GM18868 (cell line): ENCODE measurements at regions not wholly inside any gene's neighbourhood (a gene's known extent, or its start where the extent isn't known, plus 50 kb on each side); places are given as distances from the start of the nearest gene placed in this dataset.
"Not testable (repeated sequence)": the region's sequence is repeated elsewhere in the genome, so short reads cannot be mapped to it uniquely, and the experiment has no call there.

Experiments used
- ATAC-seq: cut with Tn5 transposase; IDR thresholded peaks from one replicate; pipeline ENCODE4 v1.9.1; 2021; ENCODE audit warnings: mild to moderate bottlenecking, moderate library complexity; ENCODE audit not compliant: unreplicated experiment

GRCh38 chr5:9761706-9762105 is 131.6 kb upstream of the TAS2R1 start:
- ATAC-seq, result no peak

- ATAC-seq, result not testable (repeated sequence)
Measured at GRCh38 chr5:9752670-9753069, 122.5 kb upstream of the TAS2R1 start.

GRCh38 chr5:9743507-9743906 is 113.4 kb upstream of the TAS2R1 start:
- ATAC-seq, result no peak

DNA sequence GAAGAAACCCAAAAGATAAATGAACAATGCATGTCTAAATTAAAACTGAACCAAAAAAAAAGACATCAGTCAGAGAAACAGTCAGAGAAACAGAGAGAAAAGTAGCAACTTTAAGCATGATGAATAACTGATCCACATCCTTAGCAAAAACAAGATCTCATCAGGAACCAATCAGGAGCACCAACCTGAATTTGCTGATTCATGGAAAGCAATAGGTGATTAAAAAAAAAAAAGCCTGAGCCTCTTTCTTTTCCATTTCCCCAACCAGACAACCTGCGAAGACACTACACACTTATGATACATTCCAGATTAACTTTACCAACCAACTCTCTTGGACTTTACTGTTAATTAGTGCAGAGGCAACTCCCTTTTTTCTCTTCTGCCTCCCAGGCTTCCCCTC is 112.7 kb upstream of the TAS2R1 start:
- ATAC-seq, result no peak

DNA sequence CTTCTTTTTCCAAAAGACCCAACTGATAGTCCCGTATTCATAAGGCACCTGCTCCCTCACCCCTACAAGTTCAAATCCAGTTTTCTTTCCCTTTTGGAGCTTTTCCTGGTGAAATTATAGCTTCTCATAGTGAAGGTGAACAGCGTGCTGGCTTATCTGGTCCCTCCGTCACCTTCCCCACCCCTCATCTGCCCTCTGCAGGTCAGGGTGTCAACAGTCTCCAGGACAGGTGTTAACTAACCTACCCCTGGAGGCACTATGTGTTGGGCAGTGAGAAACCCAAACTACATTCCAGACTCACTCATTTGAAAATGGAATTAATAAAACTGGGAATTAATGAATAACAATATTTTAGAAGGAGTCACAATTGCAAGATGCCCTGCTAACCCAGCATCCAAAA is 109.0 kb upstream of the TAS2R1 start:
- no peak for ATAC-seq

GRCh38 chr5:9737265-9737664 is 107.1 kb upstream of the TAS2R1 start:
- ATAC-seq, result no peak

DNA sequence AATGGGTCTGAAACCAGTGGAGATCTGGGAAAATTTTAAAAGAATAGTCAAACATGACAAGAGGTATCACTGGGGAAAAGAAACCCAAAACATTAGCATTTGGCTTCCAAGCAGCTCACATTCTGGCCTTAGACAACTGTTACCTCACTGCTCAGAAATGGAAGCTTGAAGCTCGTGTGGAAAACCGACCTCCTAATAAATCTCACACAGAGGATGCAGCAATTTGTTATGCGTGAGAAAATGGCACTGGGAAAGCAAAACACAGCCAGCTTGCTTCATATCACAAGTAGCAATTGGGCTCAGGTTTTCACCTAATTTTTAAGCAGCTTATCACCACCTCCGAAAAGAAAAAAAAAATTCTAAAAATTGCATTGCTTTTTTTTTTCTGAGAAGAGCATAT is 103.3 kb upstream of the TAS2R1 start:
- ATAC-seq, result no peak

GRCh38 chr5:9731159-9731558 is 101.0 kb upstream of the TAS2R1 start:
- no peak for ATAC-seq

GRCh38 chr5:9728261-9728660 is 98.1 kb upstream of the TAS2R1 start:
- ATAC-seq, result no peak

DNA sequence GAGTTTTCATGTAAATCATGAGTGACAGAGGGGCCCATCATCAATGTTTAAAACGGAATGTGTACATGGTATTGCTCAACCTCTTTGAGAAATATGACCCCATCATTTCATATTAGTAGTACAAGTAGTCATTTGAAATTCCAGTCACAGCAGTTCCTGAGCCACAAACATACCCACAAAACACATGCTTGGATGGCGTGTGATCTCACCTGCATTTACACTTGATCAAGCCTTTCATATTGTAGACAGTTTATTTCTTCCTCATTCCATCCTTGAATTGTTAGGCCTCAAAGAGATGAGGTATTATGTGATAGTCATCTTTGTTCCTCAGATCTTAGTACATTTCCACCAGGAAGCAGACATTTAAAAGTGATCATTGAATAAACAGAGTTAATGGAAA is 96.8 kb upstream of the TAS2R1 start:
- no peak for ATAC-seq

- not testable (repeated sequence) for ATAC-seq
Measured at GRCh38 chr5:9725265-9725664, 95.1 kb upstream of the TAS2R1 start.

DNA sequence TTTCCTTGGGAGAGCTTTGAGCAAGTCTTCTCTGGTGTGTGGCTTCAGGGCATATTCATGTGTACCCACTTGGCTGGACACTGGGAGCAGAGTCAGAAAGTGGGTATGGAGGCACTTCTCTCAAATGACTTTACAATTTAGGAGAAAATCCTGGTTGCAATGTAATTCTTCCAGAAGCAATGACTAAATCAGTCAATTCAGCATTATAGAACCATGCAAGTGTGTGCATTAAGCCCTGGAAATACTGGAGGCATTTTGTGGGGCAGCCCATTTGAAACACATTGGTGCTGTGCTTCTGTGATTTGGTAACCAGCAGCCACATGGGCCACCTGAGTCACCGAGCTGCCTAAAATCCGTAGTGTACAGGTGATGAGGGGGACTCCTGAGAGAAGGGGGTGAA is 94.6 kb upstream of the TAS2R1 start:
- ATAC-seq, result no peak

GRCh38 chr5:9722601-9723180 is 92.5 kb upstream of the TAS2R1 start:
- no peak for ATAC-seq

GRCh38 chr5:9721161-9721560 is 91.0 kb upstream of the TAS2R1 start:
- ATAC-seq, result no peak

- ATAC-seq, result no peak
Measured at GRCh38 chr5:9720361-9720760, 90.2 kb upstream of the TAS2R1 start.

DNA sequence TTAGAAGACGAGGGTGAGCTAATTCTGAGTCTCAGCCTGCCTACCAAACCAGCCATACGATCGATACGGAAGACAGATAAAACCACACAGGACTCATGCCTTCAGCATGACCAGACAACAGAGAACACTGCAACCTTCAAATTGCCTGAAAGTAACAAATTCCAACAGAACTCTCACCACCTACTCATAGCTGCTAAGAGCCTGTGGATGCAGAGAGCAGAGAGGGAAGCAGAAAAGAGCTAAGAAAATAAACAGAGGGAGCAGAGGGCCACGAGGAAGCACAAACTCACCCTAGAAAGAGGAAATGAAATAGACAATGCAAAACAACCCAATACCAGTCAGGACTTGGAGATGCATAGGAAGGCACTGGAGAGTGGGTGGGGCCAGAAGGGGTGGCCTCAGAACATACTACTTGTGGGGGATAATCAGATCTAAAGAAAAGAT is 86.7 kb upstream of the TAS2R1 start:
- peak; percentile 93 for ATAC-seq

DNA sequence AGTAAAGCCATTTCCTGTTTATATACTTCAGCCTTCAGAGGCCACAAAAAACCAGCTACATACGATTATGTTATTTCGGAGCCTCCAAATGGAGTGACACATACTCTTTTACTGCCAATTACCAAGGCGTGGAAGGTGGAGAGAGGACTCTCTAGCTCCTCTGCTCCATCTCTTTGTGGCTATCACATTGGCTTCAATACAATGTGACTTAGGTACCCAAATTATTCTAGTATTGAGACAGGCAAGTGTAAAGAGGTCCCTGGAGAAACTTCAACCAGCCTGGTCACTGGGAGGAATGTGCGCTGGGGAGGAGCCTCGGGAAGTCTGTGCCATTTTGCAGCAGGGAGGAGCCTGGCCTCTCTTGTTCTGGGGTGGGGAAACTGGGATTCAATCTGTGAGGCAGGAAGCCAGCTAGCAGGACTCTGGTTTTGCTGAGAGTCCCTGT is 85.8 kb upstream of the TAS2R1 start:
- ATAC-seq, result no peak

DNA sequence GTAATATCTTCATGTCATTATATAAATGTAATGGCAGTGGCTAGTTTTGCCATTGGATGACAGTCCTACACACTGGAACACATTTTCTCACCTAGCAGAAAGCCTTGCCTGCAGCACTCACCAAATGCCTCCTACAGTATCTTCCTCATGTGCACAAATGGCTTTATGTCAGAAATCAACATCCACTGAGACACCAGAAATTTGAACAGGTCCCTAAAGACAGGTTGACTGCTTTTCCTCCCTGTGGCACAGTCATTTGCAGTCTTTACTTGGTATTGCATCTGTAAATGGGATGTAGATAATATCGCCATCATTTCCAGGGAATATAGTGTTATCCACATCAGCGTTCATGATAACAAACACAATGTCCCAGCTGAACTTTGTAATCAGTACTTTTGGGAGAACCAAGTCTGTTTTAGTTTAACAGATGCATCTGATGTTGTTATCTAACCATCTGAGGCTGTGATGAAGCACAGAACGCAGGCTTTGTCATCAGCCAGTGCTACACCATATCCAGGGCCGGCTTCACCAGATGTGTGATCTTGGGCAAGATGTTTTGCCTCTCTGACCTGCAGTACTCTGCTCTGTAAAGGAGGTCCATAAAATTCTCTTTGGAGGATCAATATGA is 83.9 kb upstream of the TAS2R1 start:
- ATAC-seq, result no peak

GRCh38 chr5:9713356-9713755 is 83.2 kb upstream of the TAS2R1 start:
- ATAC-seq, result no peak

GRCh38 chr5:9712911-9713310 is 82.8 kb upstream of the TAS2R1 start:
- no peak for ATAC-seq

DNA sequence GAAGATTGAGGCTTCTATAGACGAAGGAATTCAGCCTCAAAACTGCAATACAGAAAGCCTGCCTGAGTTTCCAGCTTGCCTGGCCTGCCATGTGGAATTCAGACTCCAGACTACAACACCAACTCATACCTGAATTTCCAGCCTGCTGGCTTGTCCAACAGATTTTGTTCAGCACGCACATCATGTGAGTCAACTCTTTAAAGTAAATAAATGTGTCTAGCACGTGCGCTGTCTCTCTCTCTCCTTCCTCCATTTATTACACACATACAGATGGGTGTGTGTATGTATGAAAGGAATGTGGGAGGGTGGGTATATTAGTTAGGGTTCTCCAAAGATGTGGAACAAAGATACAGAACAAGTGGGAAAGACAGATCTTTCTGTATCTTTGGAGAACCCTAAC is 82.4 kb upstream of the TAS2R1 start:
- no peak for ATAC-seq

- no peak for ATAC-seq
Measured at GRCh38 chr5:9710069-9710468, 79.9 kb upstream of the TAS2R1 start.
